T-helper 2 cell treated with Interferon-gamma antibody and Interleukin-4, amounts not matched to agents 5 μg/mL and 100 μg/mL, for 36 hours (primary cell): ENCODE measurements at regions not wholly inside any gene's neighbourhood (a gene's known extent, or its start where the extent isn't known, plus 50 kb on each side); places are given as distances from the start of the nearest gene placed in this dataset.

Source experiments
- DNase-seq: peaks from one replicate; pipeline ENCODE4 v3.0.0; 2021; ENCODE audit warnings: low spot score
- H3K27ac Mint-ChIP-seq: one replicate; pipeline ENCODE4 v1.8.0; 2021; ENCODE audit warnings: mild to moderate bottlenecking, mixed read lengths
- H3K27me3 Mint-ChIP-seq: one replicate; pipeline ENCODE4 v1.8.0; 2021; ENCODE audit warnings: low read depth, mixed read lengths
- H3K36me3 Mint-ChIP-seq: one replicate; pipeline ENCODE4 v1.8.0; 2021; ENCODE audit warnings: low read depth, mixed read lengths
- H3K4me1 Mint-ChIP-seq: one replicate; pipeline ENCODE4 v1.8.0; 2021; ENCODE audit warnings: low read depth, mixed read lengths
- H3K4me3 Mint-ChIP-seq: one replicate; pipeline ENCODE4 v1.8.0; 2022; ENCODE audit warnings: mild to moderate bottlenecking, moderate library complexity, mixed read lengths
- H3K9me3 Mint-ChIP-seq: one replicate; pipeline ENCODE4 v1.8.0; 2021; ENCODE audit warnings: mixed read lengths

- Mint-ChIP-seq H3K4me3 (no peak overlapping the region), H3K36me3 (no peaks in the 10 kb centered on the region), H3K27me3 (peaks cover 4% of the 10 kb centered on the region), H3K9me3 (no peaks in the 10 kb centered on the region), H3K27ac (no peak overlapping the region), H3K4me1 (no peaks in the 10 kb centered on the region)
- DNase-seq = no peak
These were observed 94.9 kb downstream of the HS1BP3 start for GRCh38 chr2:20555954-20556353.

- H3K4me3 Mint-ChIP-seq = no peak overlapping the region
These were observed 94.1 kb downstream of the HS1BP3 start for GRCh38 chr2:20556756-20557155.

GRCh38 chr2:20557226-20557625 is 93.7 kb downstream of the HS1BP3 start:
- Mint-ChIP-seq H3K4me1 (no peaks in the 10 kb centered on the region), H3K27me3 (peaks cover 4% of the 10 kb centered on the region), H3K9me3 (no peaks in the 10 kb centered on the region), H3K27ac (no peak overlapping the region), H3K4me3 (no peak overlapping the region), H3K36me3 (no peaks in the 10 kb centered on the region)
- no peak for DNase-seq

More at GRCh38 chr2:20556756-20557155, 94.1 kb downstream of the HS1BP3 start:
- Mint-ChIP-seq H3K27me3 (peaks cover 4% of the 10 kb centered on the region), H3K9me3 (no peaks in the 10 kb centered on the region), H3K36me3 (no peaks in the 10 kb centered on the region), H3K27ac (no peak overlapping the region), H3K4me1 (no peaks in the 10 kb centered on the region)
- DNase-seq = no peak

- H3K27me3 Mint-ChIP-seq = peaks cover 4% of the 10 kb centered on the region
- H3K9me3 Mint-ChIP-seq = no peaks in the 10 kb centered on the region
- no peaks in the 10 kb centered on the region for H3K36me3 Mint-ChIP-seq
- no peak overlapping the region for H3K4me3 Mint-ChIP-seq
- no peak for DNase-seq
- H3K4me1 Mint-ChIP-seq = no peaks in the 10 kb centered on the region
- H3K27ac Mint-ChIP-seq = no peak overlapping the region
These were observed 93.3 kb downstream of the HS1BP3 start for GRCh38 chr2:20557635-20558034.

- H3K4me1 Mint-ChIP-seq = no peaks in the 10 kb centered on the region
- no peaks in the 10 kb centered on the region for H3K9me3 Mint-ChIP-seq
- no peak overlapping the region for H3K27ac Mint-ChIP-seq
- no peaks in the 10 kb centered on the region for H3K36me3 Mint-ChIP-seq
- DNase-seq = no peak
- H3K27me3 Mint-ChIP-seq = peaks cover 4% of the 10 kb centered on the region
- H3K4me3 Mint-ChIP-seq = no peak overlapping the region
These were observed 92.3 kb downstream of the HS1BP3 start for GRCh38 chr2:20558391-20559150.

GRCh38 chr2:20559277-20559676 is 91.6 kb downstream of the HS1BP3 start:
- no peak for DNase-seq
- Mint-ChIP-seq H3K36me3 (no peaks in the 10 kb centered on the region), H3K27me3 (peaks cover 4% of the 10 kb centered on the region), H3K4me1 (no peaks in the 10 kb centered on the region), H3K4me3 (no peak overlapping the region), H3K27ac (no peak overlapping the region), H3K9me3 (no peaks in the 10 kb centered on the region)

GRCh38 chr2:20560011-20560410 is 90.9 kb downstream of the HS1BP3 start:
- Mint-ChIP-seq H3K36me3 (no peaks in the 10 kb centered on the region), H3K27me3 (peaks cover 4% of the 10 kb centered on the region), H3K27ac (no peak overlapping the region), H3K9me3 (no peaks in the 10 kb centered on the region), H3K4me1 (no peaks in the 10 kb centered on the region), H3K4me3 (no peak overlapping the region)
- DNase-seq = no peak

GRCh38 chr2:20560891-20561636 is 89.8 kb downstream of the HS1BP3 start:
- Mint-ChIP-seq H3K36me3 (no peaks in the 10 kb centered on the region), H3K4me3 (no peak overlapping the region), H3K27ac (no peak overlapping the region), H3K4me1 (no peaks in the 10 kb centered on the region), H3K27me3 (peaks cover 4% of the 10 kb centered on the region), H3K9me3 (no peaks in the 10 kb centered on the region)
- DNase-seq = no peak

GRCh38 chr2:20561637-20562454 is 89.1 kb downstream of the HS1BP3 start:
- peaks cover 5% of the 10 kb centered on the region for H3K27me3 Mint-ChIP-seq
- H3K27ac Mint-ChIP-seq = no peak overlapping the region
- H3K36me3 Mint-ChIP-seq = no peaks in the 10 kb centered on the region
- no peaks in the 10 kb centered on the region for H3K9me3 Mint-ChIP-seq
- H3K4me1 Mint-ChIP-seq = no peaks in the 10 kb centered on the region
- H3K4me3 Mint-ChIP-seq = no peak overlapping the region
- no peak for DNase-seq

GRCh38 chr2:20562540-20563225 is 88.2 kb downstream of the HS1BP3 start:
- no peaks in the 10 kb centered on the region for H3K36me3 Mint-ChIP-seq

GRCh38 chr2:20563251-20563650 is 87.6 kb downstream of the HS1BP3 start:
- no peak for DNase-seq
- no peak overlapping the region for H3K27ac Mint-ChIP-seq
- no peaks in the 10 kb centered on the region for H3K36me3 Mint-ChIP-seq
- H3K9me3 Mint-ChIP-seq = no peaks in the 10 kb centered on the region
- no peaks in the 10 kb centered on the region for H3K4me1 Mint-ChIP-seq
- H3K4me3 Mint-ChIP-seq = no peak overlapping the region
- peaks cover 2% of the 10 kb centered on the region for H3K27me3 Mint-ChIP-seq

More at GRCh38 chr2:20562540-20563225, 88.2 kb downstream of the HS1BP3 start:
- DNase-seq = no peak
- Mint-ChIP-seq H3K27ac (no peak overlapping the region), H3K9me3 (no peaks in the 10 kb centered on the region), H3K27me3 (peaks cover 2% of the 10 kb centered on the region), H3K4me1 (no peaks in the 10 kb centered on the region), H3K4me3 (no peak overlapping the region)

- no peak overlapping the region for H3K27ac Mint-ChIP-seq
- H3K4me3 Mint-ChIP-seq = no peak overlapping the region
- H3K27me3 Mint-ChIP-seq = peaks cover 2% of the 10 kb centered on the region
- H3K36me3 Mint-ChIP-seq = no peaks in the 10 kb centered on the region
- H3K9me3 Mint-ChIP-seq = no peaks in the 10 kb centered on the region
- DNase-seq = no peak
- H3K4me1 Mint-ChIP-seq = no peaks in the 10 kb centered on the region
These were observed 87.1 kb downstream of the HS1BP3 start for GRCh38 chr2:20563833-20564232.

GRCh38 chr2:20565101-20565622 is 85.7 kb downstream of the HS1BP3 start:
- Mint-ChIP-seq H3K9me3 (no peaks in the 10 kb centered on the region), H3K36me3 (no peaks in the 10 kb centered on the region), H3K27ac (no peak overlapping the region), H3K4me3 (no peak overlapping the region), H3K27me3 (peaks cover 2% of the 10 kb centered on the region), H3K4me1 (no peaks in the 10 kb centered on the region)
- DNase-seq = no peak
